ENCODE measurements at regions not wholly inside any gene's neighbourhood (a gene's known extent, or its start where the extent isn't known, plus 50 kb on each side); places are given as distances from the start of the nearest gene placed in this dataset.
"Not testable (repeated sequence)": the region's sequence is repeated elsewhere in the genome, so short reads cannot be mapped to it uniquely, and the experiment has no call there.

DNA sequence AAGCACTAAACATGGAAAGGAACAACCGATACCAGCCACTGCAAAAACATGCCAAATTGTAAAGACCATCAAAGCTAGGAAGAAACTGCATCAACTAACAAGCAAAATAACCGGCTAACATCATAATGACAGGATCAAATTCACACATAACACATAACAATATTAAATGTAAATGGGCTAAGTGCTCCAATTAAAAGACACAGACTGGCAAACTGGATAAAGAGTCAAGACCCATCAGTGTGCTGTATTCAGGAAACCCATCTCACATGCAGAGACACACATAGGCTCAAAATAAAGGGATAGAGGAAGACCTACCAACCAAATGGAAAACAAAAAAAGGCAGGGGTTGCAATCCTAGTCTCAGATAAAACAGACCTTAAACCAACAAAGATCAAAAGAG is 72.1 kb upstream of the ZNF366 start:
- TF ChIP-seq, protein P1, sequence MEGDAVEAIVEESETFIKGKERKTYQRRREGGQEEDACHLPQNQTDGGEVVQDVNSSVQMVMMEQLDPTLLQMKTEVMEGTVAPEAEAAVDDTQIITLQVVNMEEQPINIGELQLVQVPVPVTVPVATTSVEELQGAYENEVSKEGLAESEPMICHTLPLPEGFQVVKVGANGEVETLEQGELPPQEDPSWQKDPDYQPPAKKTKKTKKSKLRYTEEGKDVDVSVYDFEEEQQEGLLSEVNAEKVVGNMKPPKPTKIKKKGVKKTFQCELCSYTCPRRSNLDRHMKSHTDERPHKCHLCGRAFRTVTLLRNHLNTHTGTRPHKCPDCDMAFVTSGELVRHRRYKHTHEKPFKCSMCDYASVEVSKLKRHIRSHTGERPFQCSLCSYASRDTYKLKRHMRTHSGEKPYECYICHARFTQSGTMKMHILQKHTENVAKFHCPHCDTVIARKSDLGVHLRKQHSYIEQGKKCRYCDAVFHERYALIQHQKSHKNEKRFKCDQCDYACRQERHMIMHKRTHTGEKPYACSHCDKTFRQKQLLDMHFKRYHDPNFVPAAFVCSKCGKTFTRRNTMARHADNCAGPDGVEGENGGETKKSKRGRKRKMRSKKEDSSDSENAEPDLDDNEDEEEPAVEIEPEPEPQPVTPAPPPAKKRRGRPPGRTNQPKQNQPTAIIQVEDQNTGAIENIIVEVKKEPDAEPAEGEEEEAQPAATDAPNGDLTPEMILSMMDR (IDR thresholded peaks at IDR 0.05): not testable (repeated sequence)
- TF ChIP-seq POLR2A (IDR thresholded peaks at IDR 0.05): not testable (repeated sequence)
